Epithelial cell of prostate (primary cell): ENCODE measurements at regions not wholly inside any gene's neighbourhood (a gene's known extent, or its start where the extent isn't known, plus 50 kb on each side); places are given as distances from the start of the nearest gene placed in this dataset.
A peak's percentile ranks its signal among the peaks of the same experiment; 100 is the strongest.
"Not testable (repeated sequence)": the region's sequence is repeated elsewhere in the genome, so short reads cannot be mapped to it uniquely, and the experiment has no call there.

Experiments
- DNase-seq: peaks from one replicate; pipeline ENCODE4 v3.0.0-alpha.2; 2011; ENCODE audit warnings: low read depth, low spot score
- H3K27ac ChIP-seq: fragments of 450-650 bp; 2 replicates; pipeline ENCODE4 v1.5.1; 2017; ENCODE audit warnings: mild to moderate bottlenecking

DNA sequence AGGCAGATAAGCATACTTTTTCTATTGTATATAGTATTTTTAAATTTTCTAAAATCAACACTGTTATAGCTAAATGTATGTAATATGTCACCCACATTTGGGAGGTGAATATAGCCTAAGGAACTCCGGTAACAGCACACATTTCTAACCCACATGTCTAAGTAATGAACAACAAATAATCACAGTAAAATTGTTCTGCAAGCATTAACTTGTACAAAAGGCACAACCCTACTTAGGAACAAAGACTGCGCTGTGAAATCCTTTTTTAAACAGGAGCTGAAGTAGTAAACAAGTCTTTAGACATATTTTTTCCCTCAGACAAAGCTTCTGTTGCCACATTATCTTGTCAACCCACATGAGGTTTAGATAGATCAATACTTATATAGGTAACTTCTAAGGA, 872.4 kb upstream of the SLC35B3 start:
- peak; percentile 6 for DNase-seq
- peak overlapping the region; percentile 7 for H3K27ac ChIP-seq

DNA sequence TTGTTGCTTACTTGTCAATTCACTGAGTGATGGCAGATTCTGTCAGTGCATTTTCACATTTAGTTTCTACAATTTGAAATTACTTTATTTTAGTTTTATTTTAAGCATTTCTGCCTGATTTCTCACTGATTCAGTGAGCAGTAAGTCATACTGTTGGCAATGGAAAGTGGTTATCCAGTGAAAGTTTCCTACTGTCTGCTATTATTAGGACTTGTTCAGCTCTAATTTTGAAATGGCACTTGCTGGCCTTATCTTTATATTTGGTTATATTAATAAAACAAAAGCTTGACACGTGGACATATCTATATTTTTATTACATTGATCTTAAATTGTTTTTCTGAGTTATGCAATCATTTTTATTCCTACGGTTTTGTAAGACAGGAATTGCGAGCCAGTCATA, 871.8 kb upstream of the SLC35B3 start:
- no peak for DNase-seq
- H3K27ac ChIP-seq: no peak overlapping the region

DNA sequence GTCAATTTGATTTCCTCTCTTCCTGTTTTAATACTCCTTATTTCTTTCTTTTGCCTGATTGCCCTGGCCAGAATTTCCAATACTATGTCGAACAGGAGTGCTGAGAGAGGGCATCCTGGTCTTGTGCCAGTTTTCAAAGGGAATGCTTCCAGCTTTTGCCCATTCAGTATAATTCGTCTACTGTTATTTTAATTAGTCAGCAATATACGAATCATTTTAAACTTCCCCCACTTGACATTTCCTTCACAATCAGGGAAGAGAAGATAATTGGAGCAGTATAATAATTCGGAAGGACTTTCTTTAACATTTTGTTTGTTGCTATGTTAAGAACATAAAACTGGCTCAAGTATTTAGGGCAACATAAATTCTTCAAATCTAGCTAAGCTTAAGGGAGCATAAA, 860.3 kb upstream of the SLC35B3 start:
- DNase-seq: no peak
- H3K27ac ChIP-seq: no peak overlapping the region

DNA sequence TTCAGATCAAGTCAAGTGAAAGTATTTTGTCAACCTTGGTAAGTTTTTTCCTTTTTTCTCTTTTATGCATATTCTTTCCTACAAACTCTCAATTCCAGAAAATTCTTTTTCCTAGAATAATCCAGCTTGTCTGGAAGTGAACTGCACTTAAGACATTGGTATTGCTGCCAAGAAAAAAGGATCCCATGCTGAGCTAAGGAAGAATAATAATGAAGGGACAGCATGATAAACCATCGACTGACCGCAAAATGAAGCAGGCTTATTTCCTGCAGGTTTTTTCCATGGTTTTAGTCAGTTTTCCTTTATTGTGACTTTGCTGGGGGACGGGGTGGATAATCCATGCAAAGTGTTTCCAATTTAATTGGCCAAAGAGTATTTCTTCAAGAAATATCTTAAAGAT, 857.6 kb upstream of the SLC35B3 start:
- DNase-seq: no peak

DNA sequence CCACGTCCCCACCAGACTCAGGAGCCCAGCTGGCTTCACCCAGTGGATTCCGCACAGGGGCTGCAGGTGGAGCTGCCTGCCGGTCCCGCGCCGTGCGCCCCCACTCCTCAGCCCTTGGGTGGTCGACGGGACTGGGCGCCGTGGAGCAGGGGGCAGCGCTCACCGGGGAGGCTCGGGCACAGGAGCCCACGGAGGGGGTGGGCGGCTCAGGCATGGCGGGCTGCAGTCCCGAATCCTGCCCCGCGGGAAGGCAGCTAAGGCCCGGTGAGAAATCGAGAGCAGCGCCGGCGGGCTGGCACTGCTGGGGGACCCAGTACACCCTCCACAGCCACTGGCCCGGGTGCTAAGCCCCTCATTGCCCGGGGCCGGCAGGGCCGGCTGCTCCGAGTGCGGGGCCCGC, 855.0 kb upstream of the SLC35B3 start:
- not testable (repeated sequence) for DNase-seq, H3K27ac ChIP-seq

More for the DNA sequence above, 857.6 kb upstream of the SLC35B3 start:
- no peak overlapping the region for H3K27ac ChIP-seq

DNA sequence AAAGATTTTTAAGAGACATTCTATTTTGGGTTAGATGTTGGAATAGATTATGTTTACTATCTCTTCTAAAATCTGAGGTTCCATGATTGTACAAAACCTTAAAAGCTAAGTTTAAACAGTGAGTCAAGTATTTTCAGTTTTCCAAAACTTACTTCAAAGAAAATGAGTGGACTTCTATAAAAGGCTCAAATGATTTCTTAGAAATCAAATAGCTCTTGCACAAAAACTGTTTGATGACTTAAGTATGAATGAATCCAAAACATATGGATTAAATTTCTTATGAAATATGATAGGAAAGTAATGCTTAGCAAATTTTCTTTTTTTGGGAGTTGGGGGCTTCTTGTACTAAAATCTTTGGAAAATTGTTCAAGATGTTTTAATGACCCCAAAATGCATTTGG, 837.3 kb upstream of the SLC35B3 start:
- DNase-seq: no peak

DNA sequence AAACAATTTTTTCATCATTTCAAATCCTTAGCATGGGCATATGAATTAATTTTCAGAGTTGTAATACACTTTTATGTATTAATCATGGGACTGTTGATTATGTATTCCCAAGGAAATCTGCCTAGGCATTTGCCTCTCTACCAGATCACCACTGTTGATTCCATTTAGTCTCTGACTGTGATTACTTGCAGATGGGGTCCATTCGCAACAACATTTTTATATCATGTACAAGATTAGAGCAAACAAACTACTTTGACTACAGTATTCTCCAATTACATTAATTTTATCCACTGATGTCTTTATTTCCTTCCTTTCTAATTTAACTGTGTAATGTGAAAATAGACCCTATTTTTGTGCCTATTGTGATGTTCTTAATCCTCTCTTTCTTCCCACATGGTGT, 831.4 kb upstream of the SLC35B3 start:
- no peak overlapping the region for H3K27ac ChIP-seq
- no peak for DNase-seq

More for the DNA sequence above, 837.3 kb upstream of the SLC35B3 start:
- no peak overlapping the region for H3K27ac ChIP-seq

DNA sequence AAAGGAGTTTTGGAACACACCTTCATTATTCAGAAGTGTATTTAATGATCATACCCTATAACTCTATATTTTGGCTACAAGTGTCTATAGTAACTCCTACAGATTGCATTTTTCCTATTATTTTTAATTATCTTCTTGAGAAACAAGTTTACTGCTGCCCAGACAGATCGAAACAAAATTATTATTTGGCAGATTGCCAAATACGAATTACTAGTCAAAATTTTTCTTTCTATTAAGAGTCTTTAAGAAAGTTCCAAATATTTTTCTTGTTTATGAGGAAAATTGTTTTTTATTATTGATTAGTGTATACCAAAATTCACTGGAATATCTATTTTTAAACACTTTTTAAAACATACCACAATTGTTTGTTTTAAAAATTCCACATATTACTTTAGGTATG, 821.9 kb upstream of the SLC35B3 start:
- no peak for DNase-seq
- H3K27ac ChIP-seq: no peak overlapping the region

DNA sequence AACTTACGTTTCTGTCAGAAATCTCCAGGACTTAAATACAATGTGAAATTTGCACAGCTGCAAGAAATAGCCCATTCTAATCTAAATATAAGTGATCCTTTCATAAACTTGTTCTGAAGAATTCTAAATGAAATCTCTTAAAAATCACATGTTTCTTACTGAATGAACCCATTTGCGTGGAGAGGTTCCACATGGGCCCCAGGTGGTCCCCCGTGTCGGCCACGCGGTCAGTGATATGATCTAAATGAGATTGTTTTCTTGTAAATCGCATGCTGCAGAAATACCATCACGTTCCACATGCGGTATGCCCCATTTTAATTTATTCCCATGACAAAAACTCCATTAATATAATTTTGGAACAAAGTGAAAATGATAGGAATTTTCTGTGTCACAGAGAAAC, 818.9 kb upstream of the SLC35B3 start:
- no peak overlapping the region for H3K27ac ChIP-seq
- DNase-seq: no peak

DNA sequence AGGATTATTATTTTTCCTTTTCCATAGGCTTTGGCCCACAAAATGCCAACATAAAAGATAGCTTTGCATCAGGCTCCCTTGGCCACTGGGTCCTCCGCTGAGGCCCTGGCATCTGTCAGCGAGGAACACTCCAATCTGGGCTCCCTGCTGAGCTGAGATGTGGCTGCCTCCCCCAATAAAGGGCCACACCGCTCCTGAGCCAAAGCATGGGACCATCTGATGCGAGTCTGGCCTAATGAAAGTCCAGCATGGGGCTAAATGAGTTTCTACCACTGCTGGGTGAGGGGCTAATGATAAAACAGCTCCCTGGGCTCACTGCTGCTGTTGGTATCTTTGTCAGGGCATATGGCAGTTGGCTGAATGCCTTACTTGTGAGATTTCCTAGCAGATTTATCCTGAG, 817.5 kb upstream of the SLC35B3 start:
- no peak for DNase-seq
- H3K27ac ChIP-seq: no peak overlapping the region

DNA sequence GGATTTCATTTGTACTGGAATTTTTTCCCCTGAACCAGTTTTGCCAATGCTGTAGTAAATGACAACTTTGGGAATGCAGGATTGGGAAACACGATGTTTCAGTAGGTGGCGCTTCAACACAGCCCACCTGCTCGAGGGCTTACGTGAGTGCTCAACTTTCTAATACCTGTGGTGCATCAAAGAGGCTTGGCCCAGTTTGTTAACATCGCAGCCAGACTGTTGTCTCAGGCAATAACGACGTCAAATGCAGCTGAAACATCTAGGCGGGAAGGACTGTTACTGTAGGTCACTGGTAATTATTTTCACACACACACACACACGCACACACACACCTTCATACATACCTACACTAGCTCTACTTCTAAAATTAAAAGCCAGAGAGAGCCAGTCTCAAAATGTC, 815.5 kb upstream of the SLC35B3 start:
- no peak overlapping the region for H3K27ac ChIP-seq
- DNase-seq: peak; percentile 20

DNA sequence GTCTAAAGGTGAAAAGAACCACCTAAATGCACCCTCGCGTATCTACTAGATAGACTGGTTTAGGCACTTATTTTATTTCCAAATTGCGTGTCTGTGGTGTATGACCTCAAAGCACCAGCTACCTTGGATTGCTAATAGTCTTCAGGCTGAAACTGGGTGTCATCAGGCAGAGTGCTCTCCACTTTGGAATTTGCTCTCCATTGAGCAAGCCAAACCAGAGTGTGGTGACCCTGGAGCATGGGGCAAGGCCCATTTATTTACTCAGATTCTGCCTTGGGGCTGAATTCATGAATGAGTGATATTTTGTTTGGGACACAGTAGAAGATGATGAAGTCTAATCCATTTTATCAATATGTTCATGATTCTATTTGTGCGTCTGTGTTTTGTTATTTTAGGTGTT, 812.8 kb upstream of the SLC35B3 start:
- no peak for DNase-seq

DNA sequence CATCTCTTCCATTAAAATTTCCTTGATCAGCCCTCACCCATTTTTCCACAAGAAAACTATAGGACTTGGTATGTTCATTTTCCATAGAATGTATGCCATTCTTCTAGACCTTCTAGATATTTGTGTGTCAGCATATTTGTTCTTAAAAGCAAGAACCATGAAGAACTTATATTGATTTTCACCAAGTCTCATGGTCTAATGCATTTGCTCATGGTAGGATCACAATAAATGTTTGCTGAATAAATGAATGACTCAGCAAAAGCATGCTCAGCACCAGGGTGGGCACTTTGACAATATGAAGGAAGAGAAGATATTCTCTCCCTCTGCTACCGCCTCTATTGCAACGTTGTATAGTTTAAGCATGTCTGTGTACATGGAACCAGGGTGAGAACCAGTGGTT, 805.5 kb upstream of the SLC35B3 start:
- DNase-seq: no peak
- no peak overlapping the region for H3K27ac ChIP-seq

More for the DNA sequence above, 812.8 kb upstream of the SLC35B3 start:
- H3K27ac ChIP-seq: no peak overlapping the region

DNA sequence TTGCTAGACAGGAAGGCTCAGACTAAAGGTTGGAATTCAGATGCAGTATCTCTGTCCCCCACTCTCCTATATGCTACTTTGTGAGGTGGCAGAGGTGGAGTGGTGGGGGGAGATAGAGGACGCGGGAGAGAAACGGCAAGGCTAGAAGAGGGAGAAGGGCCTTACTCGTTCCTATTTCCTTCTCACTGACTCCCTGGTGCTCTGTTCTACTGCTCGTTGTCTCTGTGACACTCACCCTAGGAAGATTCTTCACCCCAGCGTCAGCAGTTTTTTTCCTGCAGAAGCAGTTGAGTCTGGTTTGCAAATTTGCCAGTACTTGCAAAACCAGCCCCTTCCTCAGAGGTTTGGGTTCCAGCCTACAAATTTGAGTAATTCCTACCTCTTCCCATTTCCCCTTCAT, 801.1 kb upstream of the SLC35B3 start:
- no peak for DNase-seq
- H3K27ac ChIP-seq: no peak overlapping the region

DNA sequence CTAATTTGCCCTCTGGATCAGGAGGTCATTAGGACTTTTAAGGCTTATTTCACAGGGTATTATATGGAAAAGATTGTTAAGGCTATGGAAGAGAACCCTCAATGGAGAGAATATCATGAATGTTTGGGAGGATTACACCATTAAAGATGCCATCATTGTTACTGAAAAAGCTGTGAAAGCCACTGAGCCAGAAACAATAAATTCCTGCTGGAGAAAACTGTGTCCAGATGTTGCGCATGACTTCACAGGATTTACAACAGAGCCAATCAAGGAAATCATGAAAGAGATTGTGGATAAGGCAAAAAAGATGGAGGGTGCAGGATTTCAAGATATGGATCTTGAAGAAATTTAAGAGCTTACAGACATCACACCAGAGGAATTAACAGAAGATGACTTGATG, 798.3 kb upstream of the SLC35B3 start:
- DNase-seq: no peak
- no peak overlapping the region for H3K27ac ChIP-seq

DNA sequence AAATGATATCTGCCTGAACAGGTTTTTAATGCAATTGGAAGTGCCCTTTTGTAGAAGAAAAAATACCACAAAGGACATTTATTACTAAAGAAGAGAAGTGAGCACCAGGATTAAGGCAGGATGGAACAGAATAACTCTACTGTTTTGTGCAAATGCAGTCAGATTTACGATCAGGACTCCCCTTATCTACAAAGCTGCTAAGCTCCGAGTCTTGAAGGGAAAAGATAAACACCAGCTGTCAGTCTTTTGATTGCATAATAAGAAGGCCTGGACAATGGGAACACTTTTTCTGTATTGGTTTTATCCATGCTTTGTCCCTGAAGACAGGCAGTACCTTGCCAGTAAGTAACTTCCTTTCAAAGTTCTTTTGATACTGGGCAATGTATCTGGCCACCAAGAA, 797.9 kb upstream of the SLC35B3 start:
- H3K27ac ChIP-seq: no peak overlapping the region
- DNase-seq: no peak

DNA sequence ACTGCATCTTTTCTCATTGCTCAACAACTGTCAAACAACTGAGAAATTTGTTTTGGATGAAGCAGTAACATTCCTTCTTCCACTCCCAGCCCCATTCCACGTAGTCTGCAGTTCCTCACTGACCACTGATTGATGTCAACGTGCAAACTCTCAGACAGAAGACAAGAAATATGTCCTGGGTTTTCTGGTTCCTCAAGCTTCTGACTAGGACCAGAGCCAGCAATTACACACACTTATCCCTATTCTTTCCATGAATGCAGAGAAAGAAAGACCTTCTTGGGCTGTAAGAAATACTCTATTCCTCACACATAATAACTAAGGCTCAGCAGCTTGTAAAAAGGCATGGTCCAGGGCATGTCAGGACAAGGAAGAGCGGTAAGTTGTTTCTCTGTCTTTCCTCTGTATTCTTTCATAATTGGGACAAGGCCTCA, 790.1 kb upstream of the SLC35B3 start:
- H3K27ac ChIP-seq: peak overlapping the region; percentile 49
- DNase-seq: peak; percentile 73

DNA sequence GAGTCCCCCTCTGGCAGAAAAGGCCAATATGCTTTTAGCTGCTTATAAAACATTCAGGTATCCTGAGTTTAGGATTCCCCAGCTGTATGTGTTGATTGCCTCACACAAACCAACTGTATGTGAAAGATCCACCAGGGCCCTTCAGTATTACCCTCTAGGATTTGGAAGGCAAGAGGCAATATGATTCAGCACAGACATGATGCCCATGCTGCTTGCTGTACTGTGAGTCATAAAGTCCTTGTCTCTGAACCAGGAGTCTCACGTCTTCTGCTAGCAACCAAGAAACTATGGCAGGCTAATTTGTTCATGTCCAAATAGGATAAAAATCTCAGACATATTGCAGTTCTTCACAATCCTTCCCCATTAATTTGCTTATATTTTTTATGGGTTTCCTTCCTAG, 789.2 kb upstream of the SLC35B3 start:
- DNase-seq: peak; percentile 41
- peak overlapping the region; percentile 49 for H3K27ac ChIP-seq

DNA sequence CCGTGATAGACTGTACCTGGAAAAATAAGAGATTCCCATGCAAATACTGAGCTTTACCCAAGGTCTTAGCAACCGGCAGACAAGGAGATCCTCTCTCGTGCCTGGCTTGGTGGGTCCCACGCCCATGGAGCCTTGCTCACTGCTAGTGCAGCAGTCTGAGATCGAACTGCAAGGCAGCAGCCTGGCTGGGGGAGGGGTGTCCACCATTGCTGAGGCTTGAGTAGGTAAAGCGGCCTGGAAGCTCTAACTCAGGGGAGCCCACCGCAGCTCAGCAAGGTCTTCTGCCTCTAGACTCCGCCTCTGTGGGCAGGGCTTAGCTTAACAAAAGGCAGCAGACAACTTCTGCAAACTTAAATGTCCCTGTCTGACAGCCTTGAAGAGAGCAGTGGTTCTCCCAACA, 778.4 kb upstream of the SLC35B3 start:
- DNase-seq, H3K27ac ChIP-seq: not testable (repeated sequence)

DNA sequence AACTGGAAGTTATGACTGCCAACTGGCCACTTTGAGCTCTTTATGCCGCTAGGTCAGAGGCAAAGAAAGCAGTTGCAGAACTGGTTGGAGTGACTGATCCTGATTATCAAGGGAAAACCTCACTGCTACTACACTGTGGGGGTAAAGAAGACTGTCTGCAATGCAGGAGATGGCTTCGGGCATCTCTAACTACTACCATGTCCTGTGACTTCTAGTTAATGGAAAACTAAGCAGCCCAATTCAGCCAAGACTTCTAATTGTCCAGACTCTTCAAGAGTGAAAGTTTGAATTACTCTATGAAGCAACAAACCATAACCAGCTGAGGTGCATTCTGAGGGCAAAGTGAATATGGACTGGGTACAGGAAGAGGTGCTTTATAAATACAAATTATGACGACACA, 773.6 kb upstream of the SLC35B3 start:
- no peak overlapping the region for H3K27ac ChIP-seq

DNA sequence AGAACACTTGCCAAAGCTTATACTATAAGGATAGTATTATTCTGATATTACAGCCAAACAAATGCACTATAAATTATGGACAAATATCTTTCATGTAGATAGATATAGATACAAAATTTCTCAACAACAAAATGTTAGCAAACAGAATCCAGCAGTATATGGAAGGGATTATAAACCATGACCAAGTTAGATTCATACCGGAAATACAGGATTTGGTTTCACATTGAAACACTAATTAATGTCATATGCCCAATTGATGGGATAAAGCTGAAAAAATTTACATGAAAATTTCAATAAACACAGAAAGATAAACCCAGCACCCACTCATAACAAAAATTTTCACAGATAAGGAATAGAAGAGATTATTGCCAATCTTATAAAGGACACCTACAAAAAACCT, 770.3 kb upstream of the SLC35B3 start:
- no peak for DNase-seq
- no peak overlapping the region for H3K27ac ChIP-seq

More for the DNA sequence above, 773.6 kb upstream of the SLC35B3 start:
- no peak for DNase-seq

DNA sequence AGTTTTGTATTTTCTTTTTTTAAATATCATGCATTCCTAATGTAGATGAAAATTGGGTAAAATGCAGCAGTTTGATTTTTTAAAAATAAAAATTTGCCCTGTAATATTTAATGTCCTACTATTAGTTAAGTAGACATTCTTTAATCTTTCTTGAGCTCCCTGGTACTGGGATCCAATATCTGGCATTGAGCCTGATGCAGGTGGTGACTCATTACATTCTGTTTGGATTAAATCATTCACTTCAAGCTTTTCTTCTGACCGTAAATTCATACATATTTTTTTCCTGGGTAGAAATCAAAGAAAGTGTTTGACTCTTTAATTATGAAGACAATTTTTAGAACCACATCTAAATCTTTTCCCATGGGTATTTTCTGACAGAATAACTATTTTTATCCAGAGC, 768.8 kb upstream of the SLC35B3 start:
- no peak overlapping the region for H3K27ac ChIP-seq
- peak; percentile 43 for DNase-seq

DNA sequence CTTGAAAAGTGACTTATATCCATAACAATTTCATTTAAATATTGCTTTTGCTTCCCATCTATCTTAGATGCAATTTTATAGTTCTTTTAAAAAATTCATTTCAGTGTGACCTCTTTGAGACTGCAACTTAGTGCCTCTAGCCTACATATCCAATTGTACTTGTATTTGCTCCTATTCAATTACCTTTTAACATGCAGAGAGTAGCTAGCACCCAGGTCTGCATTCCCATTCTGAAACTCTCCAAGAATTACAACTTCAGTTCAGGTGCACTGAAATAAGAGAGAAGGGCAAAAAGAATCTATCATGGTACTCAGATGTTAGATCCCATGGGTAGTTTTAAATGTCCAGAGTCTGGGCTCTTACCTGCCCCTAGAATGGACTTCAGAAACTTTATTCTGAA, 765.4 kb upstream of the SLC35B3 start:
- H3K27ac ChIP-seq: no peak overlapping the region
- no peak for DNase-seq
